ENCODE measurements at regions not wholly inside any gene's neighbourhood (a gene's known extent, or its start where the extent isn't known, plus 50 kb on each side); places are given as distances from the start of the nearest gene placed in this dataset.

DNA sequence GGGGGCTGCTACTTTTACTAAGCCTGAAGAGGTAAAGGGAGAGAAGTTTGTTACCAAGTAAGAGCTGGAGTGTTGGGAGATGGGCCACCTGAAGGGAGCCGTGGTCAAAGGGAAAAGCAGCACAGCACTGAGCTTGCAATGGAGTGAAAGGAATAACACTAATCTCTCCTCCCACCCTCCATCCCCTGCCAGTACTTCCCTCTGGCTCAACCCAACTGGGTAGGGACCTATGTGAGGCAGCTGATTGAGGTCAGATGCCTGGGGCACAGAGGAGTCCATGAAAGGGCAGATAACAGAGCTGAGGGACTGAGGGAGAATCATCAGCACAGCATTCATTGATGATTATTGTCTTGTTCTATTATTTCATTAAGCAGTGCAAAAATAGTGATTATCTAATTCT is 212.4 kb upstream of the TBC1D5 start:
- no peak for DNase-seq (ENCODE audit: extremely low spot score, unreplicated experiment)
- Mint-ChIP-seq H3K4me3 (ENCODE audit: unreplicated experiment) (no peak overlapping the region), H3K27me3 (ENCODE audit: unreplicated experiment) (no peaks in the 10 kb centered on the region), H3K4me1 (ENCODE audit: unreplicated experiment) (no peaks in the 10 kb centered on the region), H3K36me3 (ENCODE audit: unreplicated experiment) (no peaks in the 10 kb centered on the region), H3K27ac (ENCODE audit: unreplicated experiment) (no peak overlapping the region), H3K9me3 (ENCODE audit: unreplicated experiment) (no peaks in the 10 kb centered on the region)
- TF ChIP-seq, protein P1, sequence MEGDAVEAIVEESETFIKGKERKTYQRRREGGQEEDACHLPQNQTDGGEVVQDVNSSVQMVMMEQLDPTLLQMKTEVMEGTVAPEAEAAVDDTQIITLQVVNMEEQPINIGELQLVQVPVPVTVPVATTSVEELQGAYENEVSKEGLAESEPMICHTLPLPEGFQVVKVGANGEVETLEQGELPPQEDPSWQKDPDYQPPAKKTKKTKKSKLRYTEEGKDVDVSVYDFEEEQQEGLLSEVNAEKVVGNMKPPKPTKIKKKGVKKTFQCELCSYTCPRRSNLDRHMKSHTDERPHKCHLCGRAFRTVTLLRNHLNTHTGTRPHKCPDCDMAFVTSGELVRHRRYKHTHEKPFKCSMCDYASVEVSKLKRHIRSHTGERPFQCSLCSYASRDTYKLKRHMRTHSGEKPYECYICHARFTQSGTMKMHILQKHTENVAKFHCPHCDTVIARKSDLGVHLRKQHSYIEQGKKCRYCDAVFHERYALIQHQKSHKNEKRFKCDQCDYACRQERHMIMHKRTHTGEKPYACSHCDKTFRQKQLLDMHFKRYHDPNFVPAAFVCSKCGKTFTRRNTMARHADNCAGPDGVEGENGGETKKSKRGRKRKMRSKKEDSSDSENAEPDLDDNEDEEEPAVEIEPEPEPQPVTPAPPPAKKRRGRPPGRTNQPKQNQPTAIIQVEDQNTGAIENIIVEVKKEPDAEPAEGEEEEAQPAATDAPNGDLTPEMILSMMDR (IDR thresholded peaks at IDR 0.05) = no peak

DNA sequence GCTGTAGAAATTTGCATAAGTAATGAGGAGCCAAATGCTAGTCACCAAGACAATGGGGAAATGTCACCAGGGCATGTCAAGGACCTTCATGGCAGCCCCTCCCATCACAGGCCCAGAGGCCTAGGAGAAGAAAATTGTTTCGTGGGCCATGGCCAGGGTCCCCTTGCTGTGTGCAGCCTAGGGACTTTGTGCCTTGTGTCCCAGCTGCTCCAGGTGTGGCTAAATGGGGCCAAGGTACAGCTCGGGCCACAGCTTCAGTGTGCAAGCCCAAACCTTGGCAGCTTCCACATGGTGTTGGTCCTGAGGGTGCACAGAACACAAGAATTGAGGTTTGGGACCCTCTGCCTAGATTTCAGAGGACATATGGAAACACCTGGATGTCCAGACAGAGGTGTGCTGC is 208.8 kb upstream of the TBC1D5 start:
- DNase-seq (ENCODE audit: extremely low spot score, unreplicated experiment) = no peak
- H3K4me3 Mint-ChIP-seq (ENCODE audit: unreplicated experiment) = no peak overlapping the region
- H3K27ac Mint-ChIP-seq (ENCODE audit: unreplicated experiment) = no peak overlapping the region
- H3K4me1 Mint-ChIP-seq (ENCODE audit: unreplicated experiment) = no peaks in the 10 kb centered on the region
- H3K36me3 Mint-ChIP-seq (ENCODE audit: unreplicated experiment) = no peaks in the 10 kb centered on the region
- no peaks in the 10 kb centered on the region for H3K27me3 Mint-ChIP-seq (ENCODE audit: unreplicated experiment)
- TF ChIP-seq, protein P1 (IDR thresholded peaks at IDR 0.05) = no peak
- no peaks in the 10 kb centered on the region for H3K9me3 Mint-ChIP-seq (ENCODE audit: unreplicated experiment)

DNA sequence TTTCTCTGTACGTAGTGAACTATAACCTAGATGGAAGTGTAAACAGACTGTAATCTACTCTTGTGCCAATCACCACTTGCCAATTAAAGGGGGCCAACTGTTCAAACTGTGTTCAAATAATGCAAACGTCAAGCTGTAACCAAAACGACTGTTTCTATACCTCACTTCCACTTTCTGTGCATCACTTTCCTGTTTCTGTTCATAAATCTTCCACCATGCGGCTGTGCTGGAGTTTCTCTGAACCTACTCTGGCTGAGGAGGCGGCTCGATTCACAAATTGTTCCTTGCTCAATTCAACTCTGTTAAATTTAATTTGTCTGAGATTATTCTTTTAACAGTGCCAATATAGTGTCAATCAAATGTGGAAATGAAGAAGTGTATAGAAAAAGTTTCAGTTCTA is 206.7 kb upstream of the TBC1D5 start:
- Mint-ChIP-seq H3K27me3 (ENCODE audit: unreplicated experiment) (no peaks in the 10 kb centered on the region), H3K27ac (ENCODE audit: unreplicated experiment) (no peak overlapping the region), H3K4me1 (ENCODE audit: unreplicated experiment) (peaks cover 1% of the 10 kb centered on the region), H3K36me3 (ENCODE audit: unreplicated experiment) (no peaks in the 10 kb centered on the region), H3K9me3 (ENCODE audit: unreplicated experiment) (no peaks in the 10 kb centered on the region), H3K4me3 (ENCODE audit: unreplicated experiment) (no peak overlapping the region)
- no peak for DNase-seq (ENCODE audit: extremely low spot score, unreplicated experiment)
- TF ChIP-seq, protein P1 (IDR thresholded peaks at IDR 0.05) = no peak

DNA sequence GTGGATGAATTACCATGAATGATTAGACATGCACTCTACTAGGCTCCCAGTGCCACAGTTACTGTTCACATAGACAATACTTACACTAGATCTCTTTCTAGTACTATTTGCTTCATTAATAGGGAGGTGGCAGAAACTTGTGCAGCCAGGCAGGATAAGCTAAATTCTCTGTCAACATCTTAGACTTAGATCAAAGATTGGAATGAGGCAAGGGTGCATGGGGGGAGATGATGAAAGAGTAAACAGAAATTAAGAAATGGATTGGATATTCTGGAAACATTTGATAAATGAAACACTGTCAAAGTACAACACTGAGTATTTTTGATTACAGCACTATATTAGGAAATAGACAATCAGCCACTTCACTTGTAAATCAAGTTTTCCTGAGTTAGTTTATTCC is 205.4 kb upstream of the TBC1D5 start:
- Mint-ChIP-seq H3K9me3 (ENCODE audit: unreplicated experiment) (no peaks in the 10 kb centered on the region), H3K4me3 (ENCODE audit: unreplicated experiment) (no peak overlapping the region), H3K27ac (ENCODE audit: unreplicated experiment) (no peak overlapping the region), H3K27me3 (ENCODE audit: unreplicated experiment) (no peaks in the 10 kb centered on the region), H3K4me1 (ENCODE audit: unreplicated experiment) (peaks cover 1% of the 10 kb centered on the region), H3K36me3 (ENCODE audit: unreplicated experiment) (no peaks in the 10 kb centered on the region)
- TF ChIP-seq, protein P1 (IDR thresholded peaks at IDR 0.05) = no peak
- no peak for DNase-seq (ENCODE audit: extremely low spot score, unreplicated experiment)

DNA sequence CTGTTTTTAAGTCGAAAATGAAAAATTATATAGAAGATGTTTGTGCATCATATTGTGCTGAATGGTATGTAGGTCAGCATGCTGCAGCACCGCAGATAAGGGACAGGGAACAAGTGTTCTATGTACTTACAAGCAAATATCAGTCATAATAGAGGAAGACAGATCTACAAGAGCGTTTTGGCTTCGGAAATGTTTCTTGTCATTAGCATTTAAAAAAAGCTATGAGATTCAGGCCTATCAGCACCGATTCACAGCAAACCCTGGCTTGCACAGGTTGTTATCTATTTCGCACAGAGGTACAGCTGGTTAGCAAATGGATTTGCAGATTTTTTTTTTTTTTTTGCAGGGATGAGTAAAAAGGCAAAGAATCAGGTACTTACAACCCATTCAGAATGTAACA is 204.2 kb upstream of the TBC1D5 start:
- Mint-ChIP-seq H3K9me3 (ENCODE audit: unreplicated experiment) (no peaks in the 10 kb centered on the region), H3K4me1 (ENCODE audit: unreplicated experiment) (peaks cover 1% of the 10 kb centered on the region), H3K27me3 (ENCODE audit: unreplicated experiment) (no peaks in the 10 kb centered on the region), H3K4me3 (ENCODE audit: unreplicated experiment) (no peak overlapping the region), H3K36me3 (ENCODE audit: unreplicated experiment) (no peaks in the 10 kb centered on the region), H3K27ac (ENCODE audit: unreplicated experiment) (no peak overlapping the region)
- TF ChIP-seq, protein P1 (IDR thresholded peaks at IDR 0.05) = no peak
- DNase-seq (ENCODE audit: extremely low spot score, unreplicated experiment) = no peak
